NB4 (cell line): ENCODE measurements at regions not wholly inside any gene's neighbourhood (a gene's known extent, or its start where the extent isn't known, plus 50 kb on each side); places are given as distances from the start of the nearest gene placed in this dataset.

Experiments used
- MYC ChIP-seq: IDR thresholded peaks from 2 replicates; pipeline ENCODE4 v1.6.1; 2011; ENCODE audit warnings: low read depth, low read length
- POLR2A ChIP-seq: IDR thresholded peaks from 2 replicates; pipeline ENCODE4 v1.6.1; 2011; ENCODE audit warnings: mild to moderate bottlenecking; ENCODE audit not compliant: insufficient read length; ENCODE audit errors: extremely low read depth
- TF ChIP-seq, protein P1 (sequence below): IDR thresholded peaks from one replicate; pipeline ENCODE4 v1.5.1; 2012; ENCODE audit warnings: low read depth, low read length
- TF ChIP-seq, protein P2 (sequence below): IDR thresholded peaks from 2 replicates; pipeline ENCODE4 v1.6.1; 2011; ENCODE audit warnings: low read depth, low read length

DNA sequence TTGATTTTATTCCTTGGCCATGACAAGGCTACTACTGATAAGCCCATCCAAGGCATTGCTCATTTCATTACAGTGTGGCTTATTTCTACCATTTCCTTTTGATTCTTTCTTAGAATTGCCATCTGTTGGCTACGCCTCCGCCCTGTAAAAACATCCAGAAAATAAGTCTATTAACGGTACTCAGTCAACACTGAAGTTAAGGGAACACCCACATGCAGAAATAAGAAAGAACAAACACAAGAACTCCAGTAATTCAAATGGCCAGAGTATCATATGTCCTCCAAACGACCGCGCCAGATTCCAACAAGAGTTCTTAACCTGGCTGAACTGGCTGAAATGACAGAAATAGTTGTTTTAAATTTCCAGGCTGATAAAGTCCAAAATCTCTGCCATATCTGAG, 90.3 kb downstream of the CXXC4 start:
- TF ChIP-seq POLR2A (no peak), MYC (no peak)
- TF ChIP-seq, protein P1, sequence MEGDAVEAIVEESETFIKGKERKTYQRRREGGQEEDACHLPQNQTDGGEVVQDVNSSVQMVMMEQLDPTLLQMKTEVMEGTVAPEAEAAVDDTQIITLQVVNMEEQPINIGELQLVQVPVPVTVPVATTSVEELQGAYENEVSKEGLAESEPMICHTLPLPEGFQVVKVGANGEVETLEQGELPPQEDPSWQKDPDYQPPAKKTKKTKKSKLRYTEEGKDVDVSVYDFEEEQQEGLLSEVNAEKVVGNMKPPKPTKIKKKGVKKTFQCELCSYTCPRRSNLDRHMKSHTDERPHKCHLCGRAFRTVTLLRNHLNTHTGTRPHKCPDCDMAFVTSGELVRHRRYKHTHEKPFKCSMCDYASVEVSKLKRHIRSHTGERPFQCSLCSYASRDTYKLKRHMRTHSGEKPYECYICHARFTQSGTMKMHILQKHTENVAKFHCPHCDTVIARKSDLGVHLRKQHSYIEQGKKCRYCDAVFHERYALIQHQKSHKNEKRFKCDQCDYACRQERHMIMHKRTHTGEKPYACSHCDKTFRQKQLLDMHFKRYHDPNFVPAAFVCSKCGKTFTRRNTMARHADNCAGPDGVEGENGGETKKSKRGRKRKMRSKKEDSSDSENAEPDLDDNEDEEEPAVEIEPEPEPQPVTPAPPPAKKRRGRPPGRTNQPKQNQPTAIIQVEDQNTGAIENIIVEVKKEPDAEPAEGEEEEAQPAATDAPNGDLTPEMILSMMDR, result no peak
- TF ChIP-seq, protein P2, sequence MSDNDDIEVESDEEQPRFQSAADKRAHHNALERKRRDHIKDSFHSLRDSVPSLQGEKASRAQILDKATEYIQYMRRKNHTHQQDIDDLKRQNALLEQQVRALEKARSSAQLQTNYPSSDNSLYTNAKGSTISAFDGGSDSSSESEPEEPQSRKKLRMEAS, result no peak
